ENCODE measurements at regions not wholly inside any gene's neighbourhood (a gene's known extent, or its start where the extent isn't known, plus 50 kb on each side); places are given as distances from the start of the nearest gene placed in this dataset.

DNA sequence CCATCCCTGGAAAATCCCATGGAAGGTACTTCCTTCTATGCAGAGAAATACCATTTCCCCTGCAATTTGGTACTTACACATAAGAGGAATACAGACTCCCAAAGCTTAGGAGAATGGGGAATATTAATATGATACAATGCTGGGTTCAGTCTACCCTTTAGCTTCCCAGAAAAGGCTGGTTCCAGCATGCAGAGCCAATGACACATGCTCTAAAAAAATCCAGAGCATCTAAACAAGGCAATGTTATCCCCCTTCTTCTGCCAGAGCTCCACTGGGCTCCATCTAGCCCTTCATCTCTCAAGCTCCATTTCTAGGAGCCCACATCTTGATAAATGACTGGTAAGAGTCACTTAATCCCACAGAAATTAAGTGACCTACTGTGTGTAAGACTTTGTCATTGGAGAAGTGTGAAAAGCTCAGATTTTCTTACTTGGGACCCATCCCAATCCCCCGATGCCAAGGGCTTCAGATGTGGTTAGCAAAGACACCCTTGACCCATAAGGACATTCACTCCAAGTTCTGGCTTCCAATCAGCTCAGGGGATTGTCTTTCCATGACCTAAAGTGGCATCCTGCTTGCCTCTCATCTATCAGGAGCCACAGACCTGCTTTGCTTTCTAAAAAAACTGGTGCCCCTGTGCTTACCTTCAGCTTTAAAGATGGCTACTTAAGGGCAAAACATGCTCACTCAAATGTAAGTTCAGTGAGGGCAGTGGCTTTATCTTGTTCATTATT, 137.5 kb downstream of the UNC5CL start:
- Mint-ChIP-seq H3K27ac (ENCODE audit: unreplicated experiment) (no peak overlapping the region), H3K4me1 (ENCODE audit: low read depth, unreplicated experiment) (no peaks in the 10 kb centered on the region), H3K36me3 (ENCODE audit: unreplicated experiment) (no peaks in the 10 kb centered on the region), H3K9me3 (ENCODE audit: unreplicated experiment) (no peaks in the 10 kb centered on the region), H3K27me3 (ENCODE audit: unreplicated experiment) (no peaks in the 10 kb centered on the region), H3K4me3 (ENCODE audit: unreplicated experiment) (no peak overlapping the region)
- no peak for TF ChIP-seq CTCF (IDR thresholded peaks at IDR 0.05; ENCODE audit: partially characterized antibody, unreplicated experiment)
- no peak for DNase-seq

GRCh38 chr6:40900791-40901190, 138.2 kb downstream of the UNC5CL start:
- Mint-ChIP-seq H3K36me3 (ENCODE audit: unreplicated experiment) (no peaks in the 10 kb centered on the region), H3K27ac (ENCODE audit: unreplicated experiment) (no peak overlapping the region), H3K9me3 (ENCODE audit: unreplicated experiment) (no peaks in the 10 kb centered on the region), H3K4me3 (ENCODE audit: unreplicated experiment) (no peak overlapping the region), H3K4me1 (ENCODE audit: low read depth, unreplicated experiment) (no peaks in the 10 kb centered on the region), H3K27me3 (ENCODE audit: unreplicated experiment) (no peaks in the 10 kb centered on the region)
- TF ChIP-seq CTCF (IDR thresholded peaks at IDR 0.05; ENCODE audit: partially characterized antibody, unreplicated experiment): no peak
- no peak for DNase-seq

DNA sequence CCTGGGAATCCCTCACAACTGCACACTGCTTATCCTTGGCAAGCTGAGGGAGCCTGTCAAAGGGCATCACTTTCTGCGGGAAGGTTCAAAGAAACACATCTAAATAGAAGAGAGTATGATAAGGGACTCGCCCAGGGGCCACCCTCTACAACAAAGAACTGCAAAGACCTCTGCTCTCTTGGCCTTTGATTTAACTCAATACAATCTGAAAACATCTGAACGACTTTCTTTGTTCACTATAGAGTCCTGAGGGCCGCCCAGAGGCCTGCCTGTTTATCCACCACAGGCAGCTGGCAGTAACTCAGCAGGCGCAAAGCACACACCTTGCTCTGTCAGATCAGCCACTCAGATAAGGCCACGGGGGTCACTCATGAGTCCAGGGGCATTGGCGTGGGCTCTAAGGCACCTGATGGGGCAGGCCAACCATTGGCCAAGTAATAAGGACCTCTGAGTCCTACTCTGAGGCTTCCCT, 139.3 kb downstream of the UNC5CL start:
- Mint-ChIP-seq H3K36me3 (ENCODE audit: unreplicated experiment) (no peaks in the 10 kb centered on the region), H3K9me3 (ENCODE audit: unreplicated experiment) (no peaks in the 10 kb centered on the region), H3K4me1 (ENCODE audit: low read depth, unreplicated experiment) (no peaks in the 10 kb centered on the region), H3K4me3 (ENCODE audit: unreplicated experiment) (no peak overlapping the region), H3K27me3 (ENCODE audit: unreplicated experiment) (no peaks in the 10 kb centered on the region), H3K27ac (ENCODE audit: unreplicated experiment) (no peak overlapping the region)
- no peak for DNase-seq
- TF ChIP-seq CTCF (IDR thresholded peaks at IDR 0.05; ENCODE audit: partially characterized antibody, unreplicated experiment): no peak

DNA sequence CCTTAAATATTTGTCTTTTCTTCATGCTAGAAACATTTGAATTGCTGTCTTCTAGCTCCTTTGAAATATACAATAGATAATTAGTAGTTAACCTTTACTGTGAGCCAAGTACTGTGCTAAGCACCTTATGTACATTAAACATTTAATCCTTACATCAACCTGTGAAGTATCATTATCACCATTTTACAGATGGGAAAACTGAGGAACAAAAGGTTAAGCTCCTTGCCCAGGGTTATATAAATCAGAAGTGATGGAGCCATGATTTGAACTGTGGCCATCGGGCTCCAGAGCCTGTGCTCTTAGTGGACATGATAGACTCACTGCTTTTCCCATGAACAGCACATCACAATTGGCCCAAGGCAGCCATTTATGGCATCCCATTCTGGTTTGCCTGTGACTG, 140.9 kb downstream of the UNC5CL start:
- no peak for DNase-seq
- H3K4me1 Mint-ChIP-seq (ENCODE audit: low read depth, unreplicated experiment): no peaks in the 10 kb centered on the region
- TF ChIP-seq CTCF (IDR thresholded peaks at IDR 0.05; ENCODE audit: partially characterized antibody, unreplicated experiment): no peak
- H3K27me3 Mint-ChIP-seq (ENCODE audit: unreplicated experiment): no peaks in the 10 kb centered on the region
- H3K4me3 Mint-ChIP-seq (ENCODE audit: unreplicated experiment): no peak overlapping the region
- H3K27ac Mint-ChIP-seq (ENCODE audit: unreplicated experiment): no peak overlapping the region
- no peaks in the 10 kb centered on the region for H3K36me3 Mint-ChIP-seq (ENCODE audit: unreplicated experiment)
- no peaks in the 10 kb centered on the region for H3K9me3 Mint-ChIP-seq (ENCODE audit: unreplicated experiment)

DNA sequence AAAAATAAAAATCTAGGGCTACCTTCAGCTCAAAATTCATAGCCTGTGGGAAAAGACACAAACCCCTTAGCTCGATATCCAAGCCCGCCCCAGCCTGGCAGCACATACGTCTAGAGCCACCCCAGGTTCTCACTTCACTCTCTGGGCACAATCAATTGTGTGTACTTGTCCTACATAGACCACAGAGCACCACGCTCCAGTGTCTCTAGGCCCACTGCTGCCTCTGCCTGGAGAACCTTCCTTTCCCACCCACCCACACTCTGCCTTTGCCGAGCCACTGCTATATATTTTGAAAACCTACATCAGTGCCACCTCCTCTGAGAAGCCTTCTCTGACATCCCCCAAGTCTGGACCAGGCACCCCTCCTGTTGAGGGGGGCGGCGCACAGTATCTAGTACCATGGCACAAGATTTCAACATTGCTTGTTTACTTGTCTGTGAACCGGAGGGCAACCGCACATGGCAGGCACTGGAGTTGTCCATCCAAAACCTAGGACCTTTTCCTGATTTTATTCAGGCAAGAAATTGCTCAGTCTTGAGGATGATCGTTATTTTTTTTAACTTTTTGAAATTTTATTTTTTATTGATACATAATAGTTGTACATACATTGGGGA, 141.5 kb downstream of the UNC5CL start:
- Mint-ChIP-seq H3K27ac (ENCODE audit: unreplicated experiment) (no peak overlapping the region), H3K27me3 (ENCODE audit: unreplicated experiment) (peaks cover 1% of the 10 kb centered on the region)
- no peak for DNase-seq

More for the DNA sequence above, 141.5 kb downstream of the UNC5CL start:
- no peak overlapping the region for H3K4me3 Mint-ChIP-seq (ENCODE audit: unreplicated experiment)
- TF ChIP-seq CTCF (IDR thresholded peaks at IDR 0.05; ENCODE audit: partially characterized antibody, unreplicated experiment): no peak
- no peaks in the 10 kb centered on the region for H3K9me3 Mint-ChIP-seq (ENCODE audit: unreplicated experiment)
- no peaks in the 10 kb centered on the region for H3K36me3 Mint-ChIP-seq (ENCODE audit: unreplicated experiment)
- no peaks in the 10 kb centered on the region for H3K4me1 Mint-ChIP-seq (ENCODE audit: low read depth, unreplicated experiment)

All from glutamatergic neuron (in vitro differentiated cells).